Kidney epithelial cell (primary cell): ENCODE measurements at regions not wholly inside any gene's neighbourhood (a gene's known extent, or its start where the extent isn't known, plus 50 kb on each side); places are given as distances from the start of the nearest gene placed in this dataset.

ENCODE experiments used
- DNase-seq: peaks from one replicate; pipeline ENCODE4 v3.0.0-alpha.2; 2010; ENCODE audit warnings: low read depth
- H3K27me3 ChIP-seq: 2 replicates; pipeline ENCODE4 v1.6.0; 2011; ENCODE audit warnings: low read length; ENCODE audit not compliant: control insufficient read depth, insufficient read depth
- H3K36me3 ChIP-seq: 2 replicates; pipeline ENCODE4 v1.5.1; 2011; ENCODE audit warnings: low read length; ENCODE audit not compliant: control insufficient read depth, insufficient read depth
- H3K4me3 ChIP-seq: 2 replicates; pipeline ENCODE4 v1.5.1; 2011; ENCODE audit warnings: low read depth, mild to moderate bottlenecking, control low read depth, low read length
- TF ChIP-seq, protein P1 (sequence below): IDR thresholded peaks from 2 replicates; pipeline ENCODE4 v1.5.1; 2011; ENCODE audit warnings: mild to moderate bottlenecking, moderate library complexity, low read length, control low read depth, inconsistent platforms; ENCODE audit not compliant: insufficient read depth, poor library complexity, severe bottlenecking

DNA sequence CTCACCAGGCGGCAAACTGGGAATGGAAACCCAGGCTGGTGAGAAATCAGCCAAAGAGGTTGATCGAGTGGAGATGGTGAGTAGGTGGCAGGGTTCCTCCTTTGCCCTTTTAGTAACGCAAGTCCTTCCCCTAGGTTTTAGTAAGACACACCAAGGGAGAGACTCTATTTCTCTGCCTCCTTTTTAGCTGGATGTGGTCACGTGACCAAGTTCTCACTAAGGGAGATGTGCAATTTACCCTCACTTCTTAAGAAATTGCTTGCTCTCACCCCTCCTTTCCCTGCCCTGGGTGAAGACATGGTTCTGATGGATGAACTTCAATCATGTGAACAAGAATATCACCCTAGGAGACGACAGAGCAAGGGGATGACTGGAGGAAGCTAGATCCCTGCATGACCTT, 99.8 kb upstream of the FOXF1 start:
- Histone ChIP-seq H3K27me3 (no peaks in the 10 kb centered on the region), H3K36me3 (no peaks in the 10 kb centered on the region), H3K4me3 (no peak overlapping the region)
- DNase-seq: no peak
- TF ChIP-seq, protein P1, sequence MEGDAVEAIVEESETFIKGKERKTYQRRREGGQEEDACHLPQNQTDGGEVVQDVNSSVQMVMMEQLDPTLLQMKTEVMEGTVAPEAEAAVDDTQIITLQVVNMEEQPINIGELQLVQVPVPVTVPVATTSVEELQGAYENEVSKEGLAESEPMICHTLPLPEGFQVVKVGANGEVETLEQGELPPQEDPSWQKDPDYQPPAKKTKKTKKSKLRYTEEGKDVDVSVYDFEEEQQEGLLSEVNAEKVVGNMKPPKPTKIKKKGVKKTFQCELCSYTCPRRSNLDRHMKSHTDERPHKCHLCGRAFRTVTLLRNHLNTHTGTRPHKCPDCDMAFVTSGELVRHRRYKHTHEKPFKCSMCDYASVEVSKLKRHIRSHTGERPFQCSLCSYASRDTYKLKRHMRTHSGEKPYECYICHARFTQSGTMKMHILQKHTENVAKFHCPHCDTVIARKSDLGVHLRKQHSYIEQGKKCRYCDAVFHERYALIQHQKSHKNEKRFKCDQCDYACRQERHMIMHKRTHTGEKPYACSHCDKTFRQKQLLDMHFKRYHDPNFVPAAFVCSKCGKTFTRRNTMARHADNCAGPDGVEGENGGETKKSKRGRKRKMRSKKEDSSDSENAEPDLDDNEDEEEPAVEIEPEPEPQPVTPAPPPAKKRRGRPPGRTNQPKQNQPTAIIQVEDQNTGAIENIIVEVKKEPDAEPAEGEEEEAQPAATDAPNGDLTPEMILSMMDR: no peak

DNA sequence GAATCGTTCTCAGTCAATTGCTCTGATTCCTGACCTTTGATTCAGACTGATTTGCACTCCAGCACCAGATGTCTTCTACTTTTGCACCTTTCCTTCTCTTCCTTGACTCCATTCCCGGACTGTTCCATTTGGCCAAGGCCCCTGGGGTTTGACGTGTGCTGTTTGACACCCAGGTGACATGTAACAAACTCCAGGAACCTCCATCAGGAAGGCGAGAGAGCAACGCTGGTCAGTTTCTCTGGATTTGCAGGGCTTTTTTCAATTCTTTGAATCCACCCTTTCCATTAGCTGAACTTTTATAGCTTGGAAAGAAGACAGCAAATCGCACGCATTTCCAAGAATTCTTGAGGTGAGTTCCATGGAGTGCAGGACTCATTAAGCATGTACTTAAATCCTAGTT, 98.4 kb upstream of the FOXF1 start:
- Histone ChIP-seq H3K4me3 (no peak overlapping the region), H3K27me3 (no peaks in the 10 kb centered on the region), H3K36me3 (no peaks in the 10 kb centered on the region)
- TF ChIP-seq, protein P1: no peak
- no peak for DNase-seq

DNA sequence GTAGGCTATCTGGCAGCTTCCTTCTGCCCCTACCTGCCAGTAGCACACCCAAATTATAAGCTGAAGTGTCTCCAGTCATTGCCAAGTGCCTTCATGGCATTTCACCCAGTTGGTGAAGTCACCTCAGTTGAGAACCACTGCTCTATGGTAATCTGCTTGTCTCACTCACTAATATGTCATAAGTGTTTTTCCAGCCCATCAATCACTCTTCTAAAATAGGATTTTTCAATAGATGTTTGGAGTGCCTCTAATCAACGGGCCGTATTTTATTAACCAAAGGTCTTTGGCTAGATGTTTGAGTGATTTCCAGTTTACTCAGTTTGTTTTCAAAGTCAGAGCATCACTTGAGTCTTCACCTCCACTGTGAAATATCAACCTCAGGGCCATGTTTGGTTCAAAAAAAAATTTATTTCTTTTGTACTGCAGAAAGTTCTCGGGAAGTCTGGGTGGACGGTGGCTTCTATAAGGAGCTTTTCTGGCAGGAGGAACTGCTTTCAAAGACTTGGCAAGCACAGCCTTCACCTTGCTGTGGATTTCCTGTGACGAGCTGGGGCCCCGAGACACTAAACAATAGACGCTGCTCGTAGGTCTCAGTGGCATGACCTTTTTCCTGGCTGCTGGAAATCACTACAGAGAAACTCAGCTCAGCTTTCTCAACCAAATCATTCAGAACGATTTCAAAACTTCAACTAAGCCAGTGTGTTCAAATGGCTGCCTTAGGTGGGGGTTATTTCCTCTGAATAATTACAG, 95.2 kb upstream of the FOXF1 start:
- no peak overlapping the region for H3K4me3 ChIP-seq
- DNase-seq: no peak
- no peaks in the 10 kb centered on the region for H3K36me3 ChIP-seq
- TF ChIP-seq, protein P1: no peak
- no peaks in the 10 kb centered on the region for H3K27me3 ChIP-seq

DNA sequence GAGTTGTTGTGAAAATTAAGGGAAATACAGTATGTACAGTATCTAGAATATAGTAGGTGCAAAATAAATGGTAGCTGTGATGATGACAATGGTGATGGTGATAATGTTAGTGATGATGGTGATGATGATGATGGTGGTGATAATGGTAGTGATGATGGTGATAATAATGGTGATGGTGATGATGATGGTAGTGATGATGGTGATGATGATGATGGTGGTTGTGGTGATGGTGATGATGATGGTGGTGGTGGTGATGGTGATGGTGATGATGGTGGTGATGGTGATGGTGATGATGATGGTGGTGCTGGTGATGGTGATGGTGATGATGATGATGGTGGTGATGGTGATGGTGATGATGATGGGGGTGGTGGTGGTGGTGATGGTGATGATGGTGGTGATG, 91.3 kb upstream of the FOXF1 start:
- H3K36me3 ChIP-seq: no peaks in the 10 kb centered on the region
- TF ChIP-seq, protein P1: no peak
- peaks cover 3% of the 10 kb centered on the region for H3K27me3 ChIP-seq
- no peak for DNase-seq
- H3K4me3 ChIP-seq: no peak overlapping the region

DNA sequence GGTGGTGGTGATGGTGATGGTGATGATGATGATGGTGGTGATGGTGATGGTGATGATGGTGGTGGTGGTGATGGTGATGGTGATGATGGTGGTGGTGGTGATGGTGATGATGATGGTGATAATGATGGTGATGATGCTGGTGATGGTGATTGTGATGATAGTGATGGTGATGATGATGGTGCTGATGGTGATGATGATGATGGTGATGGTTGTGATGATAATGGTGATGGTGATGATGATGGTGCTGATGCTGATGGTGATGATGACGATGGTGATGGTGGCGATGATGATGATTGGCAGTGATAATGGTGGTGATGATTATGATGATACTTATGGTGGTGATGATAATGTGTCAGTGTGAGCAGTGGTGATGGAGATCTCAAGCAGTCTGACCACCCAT, 90.8 kb upstream of the FOXF1 start:
- TF ChIP-seq, protein P1: no peak
- H3K4me3 ChIP-seq: no peak overlapping the region
- DNase-seq: no peak
- H3K27me3 ChIP-seq: peaks cover 3% of the 10 kb centered on the region
- no peaks in the 10 kb centered on the region for H3K36me3 ChIP-seq

DNA sequence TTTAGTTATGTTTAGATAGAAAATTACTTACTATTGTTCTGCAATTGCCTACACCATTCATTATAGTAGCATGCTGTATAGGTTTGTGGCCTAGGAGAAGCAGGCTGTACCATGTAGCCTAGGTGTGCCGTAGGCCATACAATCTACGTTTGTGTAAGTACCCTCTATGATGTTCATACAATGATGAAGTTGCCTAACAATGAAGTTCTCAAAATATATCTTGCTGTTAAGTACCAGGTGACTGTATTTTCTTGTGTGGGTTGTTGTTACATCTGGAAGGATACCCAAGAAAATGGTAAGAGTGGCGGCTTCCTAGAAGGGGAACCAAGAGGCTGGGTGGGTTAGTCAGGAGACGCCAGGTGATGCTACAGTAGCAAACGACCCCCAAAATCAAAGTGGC, 88.3 kb upstream of the FOXF1 start:
- H3K36me3 ChIP-seq: no peaks in the 10 kb centered on the region
- no peak for DNase-seq
- no peak overlapping the region for H3K4me3 ChIP-seq
- peaks cover 3% of the 10 kb centered on the region for H3K27me3 ChIP-seq
- TF ChIP-seq, protein P1: no peak
